SK-N-MC (cell line): ENCODE measurements at regions not wholly inside any gene's neighbourhood (a gene's known extent, or its start where the extent isn't known, plus 50 kb on each side); places are given as distances from the start of the nearest gene placed in this dataset.

Experiments
- DNase-seq: peaks from one replicate; pipeline ENCODE4 v3.0.0-alpha.2; 2011; ENCODE audit warnings: low read depth, low spot score
- H3K27ac ChIP-seq: fragments of 200-600 bp; sonication (generic); 2 replicates; pipeline ENCODE4 v1.5.1; 2016; ENCODE audit warnings: mixed run types
- H3K36me3 ChIP-seq: fragments of 200-600 bp; sonication (generic); 2 replicates; pipeline ENCODE4 v1.6.1; 2017; ENCODE audit warnings: antibody characterized with exemption, low read length, mixed read lengths; ENCODE audit not compliant: insufficient read depth
- H3K4me3 ChIP-seq: fragments of 200-600 bp; sonication (generic); 2 replicates; pipeline ENCODE4 v1.5.1; 2016
- H3K9ac ChIP-seq: fragments of 200-600 bp; sonication (generic); 2 replicates; pipeline ENCODE4 v1.8.0; 2017; ENCODE audit warnings: mixed run types, mixed read lengths; ENCODE audit not compliant: insufficient read length
- H3K9me3 ChIP-seq: fragments of 200-600 bp; sonication (generic); 2 replicates; pipeline ENCODE4 v1.6.1; 2017; ENCODE audit warnings: low read depth, mild to moderate bottlenecking, antibody characterized with exemption, low read length, moderate library complexity, mixed read lengths
- EZH2 ChIP-seq: fragments of 200-600 bp; sonication (generic); IDR thresholded peaks from one replicate; pipeline ENCODE4 v1.6.1; 2017; ENCODE audit warnings: antibody characterized with exemption
- FOXP2 ChIP-seq: optimal IDR thresholded peaks from 2 replicates; pipeline ENCODE3; 2011; ENCODE audit warnings: mild to moderate bottlenecking, moderate library complexity; ENCODE audit not compliant: insufficient read depth; ENCODE audit errors: extremely low read length, control extremely low read depth
- POLR2AphosphoS5 ChIP-seq: IDR thresholded peaks from 2 replicates; pipeline ENCODE4 v1.6.1; 2012; ENCODE audit warnings: mild to moderate bottlenecking, low read depth, low read length, borderline replicate concordance

GRCh38 chr12:127930122-127930521, 336.8 kb upstream of the TMEM132C start:
- Histone ChIP-seq H3K36me3 (no peaks in the 10 kb centered on the region), H3K9ac (no peak overlapping the region), H3K27ac (no peak overlapping the region), H3K9me3 (no peaks in the 10 kb centered on the region), H3K4me3 (no peak overlapping the region)
- DNase-seq: no peak
- TF ChIP-seq EZH2 (no peak), FOXP2 (no peak), POLR2AphosphoS5 (no peak)

GRCh38 chr12:127934409-127934808, 332.6 kb upstream of the TMEM132C start:
- no peaks in the 10 kb centered on the region for H3K9me3 ChIP-seq
- TF ChIP-seq FOXP2 (no peak), EZH2 (no peak), POLR2AphosphoS5 (no peak)
- H3K4me3 ChIP-seq: no peak overlapping the region
- DNase-seq: no peak
- H3K27ac ChIP-seq: no peak overlapping the region
- H3K9ac ChIP-seq: no peak overlapping the region
- H3K36me3 ChIP-seq: no peaks in the 10 kb centered on the region

GRCh38 chr12:127936463-127936862, 330.5 kb upstream of the TMEM132C start:
- H3K9ac ChIP-seq: no peak overlapping the region
- H3K4me3 ChIP-seq: no peak overlapping the region
- H3K27ac ChIP-seq: no peak overlapping the region
- TF ChIP-seq FOXP2 (no peak), EZH2 (no peak), POLR2AphosphoS5 (no peak)
- no peak for DNase-seq
- no peaks in the 10 kb centered on the region for H3K36me3 ChIP-seq
- H3K9me3 ChIP-seq: no peaks in the 10 kb centered on the region

- Histone ChIP-seq H3K27ac (no peak overlapping the region), H3K4me3 (no peak overlapping the region), H3K9ac (no peak overlapping the region), H3K9me3 (no peaks in the 10 kb centered on the region), H3K36me3 (no peaks in the 10 kb centered on the region)
- no peak for DNase-seq
- TF ChIP-seq FOXP2: no peak
- no peak for TF ChIP-seq EZH2
- TF ChIP-seq POLR2AphosphoS5: no peak
These were observed 325.6 kb upstream of the TMEM132C start for GRCh38 chr12:127941332-127941731.

GRCh38 chr12:127942981-127943380, 324.0 kb upstream of the TMEM132C start:
- Histone ChIP-seq H3K4me3 (no peak overlapping the region), H3K9me3 (no peaks in the 10 kb centered on the region), H3K36me3 (no peaks in the 10 kb centered on the region), H3K27ac (no peak overlapping the region), H3K9ac (no peak overlapping the region)
- no peak for DNase-seq
- TF ChIP-seq EZH2: no peak
- TF ChIP-seq POLR2AphosphoS5: no peak
- no peak for TF ChIP-seq FOXP2

- H3K9ac ChIP-seq: no peak overlapping the region
- no peak overlapping the region for H3K4me3 ChIP-seq
- no peak overlapping the region for H3K27ac ChIP-seq
- no peak for DNase-seq
- TF ChIP-seq FOXP2 (no peak), EZH2 (no peak), POLR2AphosphoS5 (no peak)
- H3K36me3 ChIP-seq: no peaks in the 10 kb centered on the region
- no peaks in the 10 kb centered on the region for H3K9me3 ChIP-seq
These were observed 323.3 kb upstream of the TMEM132C start for GRCh38 chr12:127943481-127944210.

- no peak overlapping the region for H3K27ac ChIP-seq
- no peaks in the 10 kb centered on the region for H3K9me3 ChIP-seq
- no peak overlapping the region for H3K9ac ChIP-seq
- TF ChIP-seq FOXP2 (no peak), POLR2AphosphoS5 (no peak), EZH2 (no peak)
- no peak for DNase-seq
- no peaks in the 10 kb centered on the region for H3K36me3 ChIP-seq
- no peak overlapping the region for H3K4me3 ChIP-seq
These were observed 322.6 kb upstream of the TMEM132C start for GRCh38 chr12:127944211-127944899.

GRCh38 chr12:127957001-127957660, 309.8 kb upstream of the TMEM132C start:
- no peak overlapping the region for H3K27ac ChIP-seq
- no peak for TF ChIP-seq POLR2AphosphoS5
- TF ChIP-seq FOXP2: no peak
- TF ChIP-seq EZH2: no peak
- H3K9me3 ChIP-seq: no peaks in the 10 kb centered on the region
- no peak overlapping the region for H3K4me3 ChIP-seq
- DNase-seq: no peak
- H3K36me3 ChIP-seq: no peaks in the 10 kb centered on the region
- H3K9ac ChIP-seq: no peak overlapping the region
